Neural crest cell (in vitro differentiated cells): ENCODE measurements at regions not wholly inside any gene's neighbourhood (a gene's known extent, or its start where the extent isn't known, plus 50 kb on each side); places are given as distances from the start of the nearest gene placed in this dataset.

Experiments used
- DNase-seq: peaks from one replicate; pipeline ENCODE4 v3.0.0; 2021; ENCODE audit warnings: low read depth, mixed read lengths, low spot score
- H3K27ac Mint-ChIP-seq: one replicate; pipeline ENCODE4 v1.8.0; 2021; ENCODE audit warnings: mild to moderate bottlenecking, mixed read lengths; ENCODE audit not compliant: unreplicated experiment
- H3K27me3 Mint-ChIP-seq: 2 replicates; pipeline ENCODE4 v1.8.0; 2021; ENCODE audit warnings: low read depth, mild to moderate bottlenecking, mixed read lengths
- H3K36me3 Mint-ChIP-seq: 2 replicates; pipeline ENCODE4 v1.8.0; 2021; ENCODE audit warnings: low read depth, mild to moderate bottlenecking, mixed read lengths
- H3K4me1 Mint-ChIP-seq: 2 replicates; pipeline ENCODE4 v1.8.0; 2021; ENCODE audit warnings: mixed read lengths
- H3K4me3 Mint-ChIP-seq: one replicate; pipeline ENCODE4 v1.8.0; 2021; ENCODE audit warnings: mild to moderate bottlenecking, mixed read lengths
- H3K9me3 Mint-ChIP-seq: 2 replicates; pipeline ENCODE4 v1.8.0; 2021; ENCODE audit warnings: mixed read lengths
- CTCF ChIP-seq: fragments of 200-600 bp; sonication (generic); conservative IDR thresholded peaks from 2 replicates; pipeline ENCODE4 v1.5.0; 2021; ENCODE audit warnings: antibody characterized with exemption, mild to moderate bottlenecking

DNA sequence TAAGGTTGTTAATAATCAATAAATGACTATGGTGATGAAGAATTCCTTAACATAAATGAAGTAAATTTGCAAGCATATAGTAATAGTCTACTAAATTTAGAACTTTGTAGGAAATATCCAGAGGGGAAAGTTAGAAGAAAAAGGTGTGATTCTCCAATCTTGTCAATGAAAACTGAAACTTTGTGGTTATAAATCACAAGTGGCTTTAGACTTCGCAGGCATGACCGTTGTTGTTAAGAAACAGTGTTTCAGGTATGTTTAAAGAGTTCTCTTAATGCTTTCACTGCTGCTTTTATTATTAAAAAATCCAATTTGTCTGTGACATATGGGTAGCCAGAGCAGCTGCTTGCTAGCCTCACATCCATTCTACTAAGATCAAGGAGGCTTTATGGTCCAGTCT, 475.6 kb upstream of the ADGRB3 start:
- H3K27me3 Mint-ChIP-seq = no peaks in the 10 kb centered on the region
- H3K4me1 Mint-ChIP-seq = no peaks in the 10 kb centered on the region
- H3K9me3 Mint-ChIP-seq = peaks cover 7% of the 10 kb centered on the region
- H3K27ac Mint-ChIP-seq = no peak overlapping the region
- no peak overlapping the region for H3K4me3 Mint-ChIP-seq
- H3K36me3 Mint-ChIP-seq = peaks cover 5% of the 10 kb centered on the region
- no peak for DNase-seq
- TF ChIP-seq CTCF = no peak

DNA sequence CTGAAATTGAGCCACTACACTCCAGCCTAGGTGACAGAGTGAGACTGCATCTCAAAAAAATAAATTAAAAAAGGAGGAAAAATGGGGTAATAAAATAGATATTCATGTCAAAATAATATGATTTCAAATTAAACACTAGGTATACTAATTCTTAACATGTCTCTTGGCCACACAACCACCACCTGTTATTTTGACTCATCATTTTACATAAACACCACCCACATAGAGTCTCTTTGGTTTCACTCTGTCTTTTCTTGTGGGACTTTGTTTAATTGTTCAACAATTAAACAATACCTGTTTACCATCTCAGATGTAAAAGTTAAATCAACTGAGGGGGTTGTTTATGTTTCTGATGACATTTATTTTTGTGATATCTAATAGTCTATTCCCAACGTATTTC, 476.8 kb upstream of the ADGRB3 start:
- Mint-ChIP-seq H3K27ac (no peak overlapping the region), H3K36me3 (peaks cover 5% of the 10 kb centered on the region), H3K9me3 (peaks cover 10% of the 10 kb centered on the region), H3K27me3 (no peaks in the 10 kb centered on the region), H3K4me3 (no peak overlapping the region), H3K4me1 (no peaks in the 10 kb centered on the region)
- TF ChIP-seq CTCF = no peak
- DNase-seq = no peak

DNA sequence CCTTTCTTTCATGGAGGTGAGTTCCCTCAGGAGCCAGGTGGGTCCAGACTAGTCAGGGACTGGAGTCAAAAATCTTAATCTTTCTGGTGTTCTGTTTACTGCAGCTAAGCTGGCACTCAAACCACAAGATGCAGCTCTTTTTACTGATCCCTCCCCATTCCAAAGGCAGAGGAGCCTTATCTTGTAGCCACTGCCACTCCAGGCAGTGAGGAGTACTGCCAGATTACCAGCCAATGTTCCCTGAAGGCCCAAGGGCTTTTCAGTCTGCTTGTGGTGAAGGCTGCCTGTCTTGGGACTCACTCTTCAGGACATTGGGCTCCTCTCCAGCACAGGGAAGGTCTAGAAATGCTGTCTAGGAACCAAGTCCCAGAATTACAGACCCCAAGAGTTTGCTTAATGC, 490.4 kb upstream of the ADGRB3 start:
- TF ChIP-seq CTCF = no peak
- Mint-ChIP-seq H3K36me3 (no peaks in the 10 kb centered on the region), H3K27me3 (no peaks in the 10 kb centered on the region), H3K4me3 (no peak overlapping the region), H3K27ac (no peak overlapping the region), H3K9me3 (peaks cover 5% of the 10 kb centered on the region), H3K4me1 (peaks cover 5% of the 10 kb centered on the region)
- DNase-seq = no peak

DNA sequence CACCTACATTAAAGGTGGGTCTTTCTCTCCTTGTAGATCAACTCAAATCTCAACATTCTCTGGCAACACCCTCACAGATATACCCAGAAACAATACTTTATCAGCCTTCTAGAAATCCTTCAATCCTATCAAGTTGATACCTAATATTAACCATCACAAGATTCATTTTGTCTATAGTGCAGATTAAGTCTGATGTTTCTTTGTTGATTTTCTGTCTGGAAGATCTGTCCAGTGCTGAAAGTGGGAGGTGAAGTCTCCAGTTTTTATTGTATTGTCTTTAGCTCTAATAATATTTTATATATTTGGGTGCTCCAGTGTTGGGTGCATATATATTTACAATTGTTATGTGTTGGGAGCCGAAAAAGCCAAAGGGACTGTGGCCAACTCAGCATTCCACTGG, 493.9 kb upstream of the ADGRB3 start:
- H3K36me3 Mint-ChIP-seq = no peaks in the 10 kb centered on the region
- no peak for TF ChIP-seq CTCF
- H3K4me1 Mint-ChIP-seq = peaks cover 10% of the 10 kb centered on the region
- H3K4me3 Mint-ChIP-seq = no peak overlapping the region
- no peaks in the 10 kb centered on the region for H3K27me3 Mint-ChIP-seq
- peaks cover 5% of the 10 kb centered on the region for H3K9me3 Mint-ChIP-seq
- no peak overlapping the region for H3K27ac Mint-ChIP-seq
- no peak for DNase-seq

DNA sequence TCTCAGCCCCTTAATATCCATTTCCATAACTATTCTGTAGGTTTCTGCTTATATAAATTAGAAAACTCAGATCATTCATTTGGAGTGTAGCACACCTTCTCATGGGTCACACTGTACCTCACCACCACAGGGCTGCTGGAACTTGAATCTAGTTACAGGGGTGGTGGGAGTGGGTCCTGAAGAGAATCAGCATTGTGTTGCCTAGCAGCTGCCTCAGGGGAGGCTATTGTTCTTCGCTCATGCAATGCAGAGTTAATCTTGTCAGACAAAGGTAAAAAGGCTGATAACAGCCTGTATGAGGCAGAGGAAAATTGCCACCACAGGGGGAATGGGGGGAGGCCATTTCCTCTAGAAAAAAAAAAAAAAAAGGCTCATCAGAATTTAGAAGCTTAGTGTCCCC, 496.0 kb upstream of the ADGRB3 start:
- Mint-ChIP-seq H3K36me3 (no peaks in the 10 kb centered on the region), H3K27ac (no peak overlapping the region), H3K4me1 (peaks cover 10% of the 10 kb centered on the region), H3K27me3 (no peaks in the 10 kb centered on the region), H3K4me3 (no peak overlapping the region), H3K9me3 (peaks cover 7% of the 10 kb centered on the region)
- TF ChIP-seq CTCF = no peak
- no peak for DNase-seq

DNA sequence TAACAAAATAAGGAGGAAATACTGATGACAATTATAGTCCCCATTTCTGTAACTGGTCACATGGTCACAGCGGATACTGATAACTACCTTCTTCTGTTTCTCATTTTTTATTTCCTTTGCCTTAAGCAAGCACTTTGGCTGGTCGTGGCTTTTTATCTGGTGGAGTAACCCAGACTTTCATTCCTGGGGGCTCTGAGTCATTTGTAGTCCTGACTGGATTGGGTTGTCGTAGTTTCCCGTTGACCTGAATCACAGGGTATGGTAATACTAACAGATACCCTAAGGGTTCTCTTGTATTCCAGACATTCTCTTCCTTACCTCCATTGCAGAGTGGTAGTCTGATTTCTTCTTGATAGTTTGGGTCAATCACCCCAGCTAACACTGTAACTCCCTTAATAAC, 500.3 kb upstream of the ADGRB3 start:
- no peaks in the 10 kb centered on the region for H3K36me3 Mint-ChIP-seq
- no peak for TF ChIP-seq CTCF
- H3K27ac Mint-ChIP-seq = no peak overlapping the region
- no peaks in the 10 kb centered on the region for H3K27me3 Mint-ChIP-seq
- H3K4me3 Mint-ChIP-seq = no peak overlapping the region
- peaks cover 6% of the 10 kb centered on the region for H3K9me3 Mint-ChIP-seq
- no peak for DNase-seq
- H3K4me1 Mint-ChIP-seq = peaks cover 5% of the 10 kb centered on the region
